Left hindlimb (tissue), 1 donor: ENCODE measurements at regions not wholly inside any gene's neighbourhood (a gene's known extent, or its start where the extent isn't known, plus 50 kb on each side); places are given as distances from the start of the nearest gene placed in this dataset.

ENCODE experiments used
- DNase-seq: peaks from one replicate; pipeline ENCODE4 v3.0.0-alpha.2; 2018

- DNase-seq: no peak
Observed at GRCh38 chr2:103525756-103526155, 763.9 kb downstream of the TMEM182 start.

- no peak for DNase-seq
Observed at GRCh38 chr2:103526757-103527156, 764.9 kb downstream of the TMEM182 start.

- no peak for DNase-seq
Observed at GRCh38 chr2:103527278-103527677, 765.4 kb downstream of the TMEM182 start.

GRCh38 chr2:103529798-103530502, 768.1 kb downstream of the TMEM182 start:
- no peak for DNase-seq

GRCh38 chr2:103552775-103553174, 790.9 kb downstream of the TMEM182 start:
- DNase-seq: no peak

- DNase-seq: no peak
Observed at GRCh38 chr2:103594823-103595222, 833.0 kb downstream of the TMEM182 start.

GRCh38 chr2:103605071-103605780, 843.4 kb downstream of the TMEM182 start:
- no peak for DNase-seq

- no peak for DNase-seq
Observed at GRCh38 chr2:103615611-103616105, 853.8 kb downstream of the TMEM182 start.

- no peak for DNase-seq
Observed at GRCh38 chr2:103616891-103617290, 855.1 kb downstream of the TMEM182 start.

GRCh38 chr2:103618112-103618511, 856.3 kb downstream of the TMEM182 start:
- DNase-seq: no peak

GRCh38 chr2:103627301-103627700, 865.5 kb downstream of the TMEM182 start:
- no peak for DNase-seq

GRCh38 chr2:103638978-103639377, 877.1 kb downstream of the TMEM182 start:
- DNase-seq: no peak

GRCh38 chr2:103656558-103656957, 894.7 kb downstream of the TMEM182 start:
- DNase-seq: no peak

- no peak for DNase-seq
Observed at GRCh38 chr2:103660519-103660918, 898.7 kb downstream of the TMEM182 start.

- no peak for DNase-seq
Observed at GRCh38 chr2:103660947-103661346, 899.1 kb downstream of the TMEM182 start.

- DNase-seq: no peak
Observed at GRCh38 chr2:103664690-103665089, 902.9 kb downstream of the TMEM182 start.

GRCh38 chr2:103667335-103667884, 905.6 kb downstream of the TMEM182 start:
- DNase-seq: no peak

GRCh38 chr2:103669531-103669930, 907.7 kb downstream of the TMEM182 start:
- no peak for DNase-seq
